H9 (cell line): ENCODE measurements at regions not wholly inside any gene's neighbourhood (a gene's known extent, or its start where the extent isn't known, plus 50 kb on each side); places are given as distances from the start of the nearest gene placed in this dataset.

ENCODE experiments used
- DNase-seq: peaks from one replicate; pipeline ENCODE4 v3.0.0-alpha.2; 2017
- H2AFZ ChIP-seq: one replicate; pipeline ENCODE4 v1.6.1; 2013; ENCODE audit warnings: mild to moderate bottlenecking, low read length, control low read depth, moderate library complexity
- H2AK5ac ChIP-seq: 2 replicates; pipeline ENCODE4 v1.6.1; 2013; ENCODE audit warnings: low read length, control low read depth, mixed read lengths; ENCODE audit not compliant: insufficient read length
- H2BK120ac ChIP-seq: one replicate; pipeline ENCODE4 v1.6.1; 2013; ENCODE audit warnings: low read depth, mild to moderate bottlenecking, low read length, control low read depth, inconsistent platforms; ENCODE audit not compliant: poor library complexity, severe bottlenecking
- H2BK12ac ChIP-seq: 2 replicates; pipeline ENCODE4 v1.6.1; 2013; ENCODE audit warnings: low read length, control low read depth, mixed read lengths, low read depth; ENCODE audit not compliant: insufficient read length
- H2BK15ac ChIP-seq: 2 replicates; pipeline ENCODE4 v1.6.1; 2013; ENCODE audit warnings: low read depth, low read length, control low read depth
- H2BK20ac ChIP-seq: one replicate; pipeline ENCODE4 v1.6.1; 2013; ENCODE audit warnings: low read depth, mild to moderate bottlenecking, low read length, control low read depth, inconsistent platforms; ENCODE audit not compliant: poor library complexity, severe bottlenecking
- H2BK5ac ChIP-seq: 2 replicates; pipeline ENCODE4 v1.6.1; 2013; ENCODE audit warnings: low read length, control low read depth, mixed read lengths; ENCODE audit not compliant: insufficient read length
- H3K14ac ChIP-seq: 2 replicates; pipeline ENCODE4 v1.6.1; 2013; ENCODE audit warnings: low read length, control low read depth; ENCODE audit not compliant: insufficient read depth
- H3K18ac ChIP-seq: 2 replicates; pipeline ENCODE4 v1.6.1; 2013; ENCODE audit warnings: low read depth, mild to moderate bottlenecking, mixed read lengths, low read length, control low read depth; ENCODE audit not compliant: insufficient read length
- H3K23ac ChIP-seq: 2 replicates; pipeline ENCODE4 v1.6.1; 2013; ENCODE audit warnings: low read length, control low read depth, mixed read lengths, low read depth; ENCODE audit not compliant: insufficient read length
- H3K23me2 ChIP-seq: 2 replicates; pipeline ENCODE4 v1.6.1; 2013; ENCODE audit warnings: low read depth, mild to moderate bottlenecking, mixed read lengths, low read length, control low read depth; ENCODE audit not compliant: insufficient read length, poor library complexity, severe bottlenecking
- H3K27ac ChIP-seq: 2 replicates; pipeline ENCODE4 v1.5.1; 2013; ENCODE audit warnings: low read length, control low read depth, mixed read lengths, low read depth; ENCODE audit not compliant: insufficient read length
- H3K27me3 ChIP-seq: 2 replicates; pipeline ENCODE4 v1.6.1; 2013; ENCODE audit warnings: low read length, control low read depth, inconsistent platforms; ENCODE audit not compliant: insufficient read depth
- H3K4ac ChIP-seq: 2 replicates; pipeline ENCODE4 v1.6.1; 2013; ENCODE audit warnings: low read depth, mild to moderate bottlenecking, control low read depth, inconsistent platforms, low read length, moderate library complexity
- H3K4me1 ChIP-seq: 2 replicates; pipeline ENCODE4 v1.6.1; 2013; ENCODE audit warnings: low read length, control low read depth, inconsistent platforms; ENCODE audit not compliant: insufficient read depth
- H3K4me2 ChIP-seq: 2 replicates; pipeline ENCODE4 v1.6.1; 2013; ENCODE audit warnings: low read length, control low read depth, mixed read lengths; ENCODE audit not compliant: insufficient read length, insufficient read depth
- H3K56ac ChIP-seq: 2 replicates; pipeline ENCODE4 v1.6.1; 2013; ENCODE audit warnings: low read depth, mild to moderate bottlenecking, mixed read lengths, low read length, control low read depth; ENCODE audit not compliant: insufficient read length
- H3K79me1 ChIP-seq: 2 replicates; pipeline ENCODE4 v1.6.1; 2013; ENCODE audit warnings: low read depth, mild to moderate bottlenecking, moderate library complexity, low read length, control low read depth, inconsistent platforms; ENCODE audit not compliant: insufficient read depth, poor library complexity, severe bottlenecking
- H3K79me2 ChIP-seq: 2 replicates; pipeline ENCODE4 v1.6.1; 2013; ENCODE audit warnings: low read length, control low read depth, inconsistent platforms; ENCODE audit not compliant: insufficient read depth
- H3K9ac ChIP-seq: 2 replicates; pipeline ENCODE4 v1.6.1; 2013; ENCODE audit warnings: low read length, control low read depth, mixed read lengths; ENCODE audit not compliant: insufficient read length; ENCODE audit errors: extremely low read depth
- H3K9me3 ChIP-seq: one replicate; pipeline ENCODE4 v1.6.1; 2013; ENCODE audit warnings: low read depth, low read length, inconsistent platforms; ENCODE audit not compliant: control insufficient read depth
- H3T11ph ChIP-seq: one replicate; pipeline ENCODE4 v1.6.1; 2013; ENCODE audit warnings: mild to moderate bottlenecking, low read length, control low read depth, inconsistent platforms
- H4K20me1 ChIP-seq: one replicate; pipeline ENCODE4 v1.6.1; 2013; ENCODE audit not compliant: control insufficient read depth, insufficient read length, insufficient read depth
- H4K5ac ChIP-seq: 2 replicates; pipeline ENCODE4 v1.6.1; 2013; ENCODE audit warnings: low read depth, mild to moderate bottlenecking, mixed read lengths, low read length, control low read depth; ENCODE audit not compliant: insufficient read length
- H4K8ac ChIP-seq: replicated peaks from 2 replicates; pipeline ENCODE4 v1.6.1; 2013; ENCODE audit warnings: low read length, control low read depth, mixed read lengths, low read depth; ENCODE audit not compliant: insufficient read length
- H4K91ac ChIP-seq: 2 replicates; pipeline ENCODE4 v1.6.1; 2013; ENCODE audit warnings: low read depth, mild to moderate bottlenecking, moderate library complexity, mixed read lengths, low read length, control low read depth; ENCODE audit not compliant: insufficient read length
- H3K27ac Mint-ChIP-seq, 3 experiments: 2 replicates in 2 of 3; 3 replicates in 1 of 3; pipeline ENCODE4 v1.8.0; 2020 to 2021; ENCODE audit warnings: mixed read lengths in 3 of 3, mild to moderate bottlenecking in 1 of 3, moderate library complexity in 1 of 3
- H3K27me3 Mint-ChIP-seq: 2 replicates; pipeline ENCODE4 v1.8.0; 2021; ENCODE audit warnings: low read depth, mild to moderate bottlenecking, moderate library complexity, mixed read lengths
- H3K36me3 Mint-ChIP-seq, 3 experiments: 2 replicates in 2 of 3; 3 replicates in 1 of 3; pipeline ENCODE4 v1.8.0; 2020 to 2021; ENCODE audit warnings: low read depth in 3 of 3, mixed read lengths in 3 of 3; ENCODE audit not compliant: insufficient read depth in 1 of 3
- H3K4me1 Mint-ChIP-seq, 2 experiments: 2 replicates each; pipeline ENCODE4 v1.8.0; 2020; ENCODE audit warnings: mixed read lengths in 2 of 2
- H3K4me3 Mint-ChIP-seq, 2 experiments: 2 replicates in 1 of 2; 3 replicates in 1 of 2; pipeline ENCODE4 v1.8.0; 2020 to 2021; ENCODE audit warnings: mild to moderate bottlenecking in 2 of 2, mixed read lengths in 2 of 2, moderate library complexity in 1 of 2
- H3K9me3 Mint-ChIP-seq, 2 experiments: 2 replicates in 1 of 2; 3 replicates in 1 of 2; pipeline ENCODE4 v1.8.0; 2020; ENCODE audit warnings: mild to moderate bottlenecking in 2 of 2, mixed read lengths in 2 of 2, moderate library complexity in 1 of 2
- WGBS: extraction: QIAGEN DNeasy Blood & Tissue Kit; methylation state at CpG from one replicate; pipeline ENCODE4 v1.1.7; 2013; ENCODE audit warnings: missing lambda C conversion rate, low lambda C conversion rate, mixed read lengths; ENCODE audit not compliant: insufficient read length; ENCODE audit errors: extremely low coverage; 5-methylcytosine and 5-hydroxymethylcytosine counted together
- TF ChIP-seq, protein P1 (sequence below): fragments of 200-600 bp; sonication (generic); conservative IDR thresholded peaks from 3 replicates; pipeline ENCODE4 v1.8.0; 2021; ENCODE audit warnings: antibody characterized with exemption, mild to moderate bottlenecking

DNA sequence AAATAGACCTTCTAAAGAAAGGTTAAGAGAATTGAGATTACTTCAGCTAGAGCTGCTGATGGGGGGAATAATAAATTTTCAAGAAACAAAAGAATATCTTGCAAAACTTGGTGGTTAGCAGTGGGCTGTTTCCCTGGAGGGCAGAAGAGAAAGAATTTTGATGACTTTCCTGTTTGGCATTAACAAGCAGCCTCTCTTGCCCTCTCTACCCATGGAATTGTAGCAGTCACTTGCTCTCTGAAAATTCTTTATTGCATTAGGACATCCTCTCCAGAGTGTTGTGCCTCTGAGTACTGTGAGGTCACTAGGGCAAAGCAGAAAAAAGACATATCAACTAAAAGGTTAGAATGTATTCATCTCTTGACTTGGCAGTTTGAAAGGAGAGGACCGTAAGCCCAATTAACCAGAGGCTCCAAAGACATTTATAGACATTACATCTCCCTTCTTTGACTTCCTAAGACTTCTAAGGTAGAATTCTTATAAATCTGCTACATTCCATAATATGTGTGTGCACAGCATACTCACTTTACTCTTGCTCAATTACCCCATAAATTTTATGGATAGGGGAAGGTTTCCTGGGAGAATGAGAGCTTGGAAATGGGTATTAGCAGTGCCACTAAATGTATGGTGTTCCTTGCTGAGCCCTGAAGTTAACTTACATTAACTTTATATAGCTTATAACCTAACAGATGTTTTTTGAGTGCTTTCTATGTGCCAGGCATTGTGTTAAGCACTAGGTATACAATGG, 215.3 kb downstream of the KIF20B start:
- no peak overlapping the region for H2BK15ac ChIP-seq
- no peaks in the 10 kb centered on the region for H3K79me1 ChIP-seq
- peaks cover 0 to 2% of the 10 kb centered on the region in 2 experiments; a peak in 2 of 4 replicates for H3K4me1 Mint-ChIP-seq

More for the DNA sequence above, 215.3 kb downstream of the KIF20B start:
- Mint-ChIP-seq H3K9me3 (no peaks in the 10 kb centered on the region), H3K27ac (no peak overlapping the region), H3K36me3 (no peaks in the 10 kb centered on the region; a peak in 1 of 7 replicates), H3K4me3 (no peak overlapping the region), H3K27me3 (no peaks in the 10 kb centered on the region; the same call in 1 of the 2 replicates)
- H3K9me3 ChIP-seq: no peaks in the 10 kb centered on the region
- H3T11ph ChIP-seq: no peak overlapping the region
- H3K4me2 ChIP-seq: no peak overlapping the region
- H3K27me3 ChIP-seq: no peaks in the 10 kb centered on the region
- no peak overlapping the region for H3K18ac ChIP-seq
- no peaks in the 10 kb centered on the region for H3K4me1 ChIP-seq
- H2BK20ac ChIP-seq: no peak overlapping the region
- TF ChIP-seq, protein P1, sequence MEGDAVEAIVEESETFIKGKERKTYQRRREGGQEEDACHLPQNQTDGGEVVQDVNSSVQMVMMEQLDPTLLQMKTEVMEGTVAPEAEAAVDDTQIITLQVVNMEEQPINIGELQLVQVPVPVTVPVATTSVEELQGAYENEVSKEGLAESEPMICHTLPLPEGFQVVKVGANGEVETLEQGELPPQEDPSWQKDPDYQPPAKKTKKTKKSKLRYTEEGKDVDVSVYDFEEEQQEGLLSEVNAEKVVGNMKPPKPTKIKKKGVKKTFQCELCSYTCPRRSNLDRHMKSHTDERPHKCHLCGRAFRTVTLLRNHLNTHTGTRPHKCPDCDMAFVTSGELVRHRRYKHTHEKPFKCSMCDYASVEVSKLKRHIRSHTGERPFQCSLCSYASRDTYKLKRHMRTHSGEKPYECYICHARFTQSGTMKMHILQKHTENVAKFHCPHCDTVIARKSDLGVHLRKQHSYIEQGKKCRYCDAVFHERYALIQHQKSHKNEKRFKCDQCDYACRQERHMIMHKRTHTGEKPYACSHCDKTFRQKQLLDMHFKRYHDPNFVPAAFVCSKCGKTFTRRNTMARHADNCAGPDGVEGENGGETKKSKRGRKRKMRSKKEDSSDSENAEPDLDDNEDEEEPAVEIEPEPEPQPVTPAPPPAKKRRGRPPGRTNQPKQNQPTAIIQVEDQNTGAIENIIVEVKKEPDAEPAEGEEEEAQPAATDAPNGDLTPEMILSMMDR: no peak
- no peak overlapping the region for H2BK12ac ChIP-seq
- no peak overlapping the region for H3K56ac ChIP-seq
- no peak overlapping the region for H3K14ac ChIP-seq
- no peak overlapping the region for H2BK5ac ChIP-seq
- no peak overlapping the region for H2AK5ac ChIP-seq
- H4K20me1 ChIP-seq: no peaks in the 10 kb centered on the region
- H3K9ac ChIP-seq: no peak overlapping the region
- H4K91ac ChIP-seq: no peak overlapping the region
- DNase-seq: no peak
- H4K5ac ChIP-seq: no peak overlapping the region
- H3K23me2 ChIP-seq: no peaks in the 10 kb centered on the region
- no peak overlapping the region for H2AFZ ChIP-seq
- H3K27ac ChIP-seq: no peak overlapping the region
- no peak overlapping the region for H2BK120ac ChIP-seq
- no peak overlapping the region for H3K23ac ChIP-seq
- WGBS: no CpG with 5 or more reads among the region's 1 CpG
- H3K4ac ChIP-seq: no peak overlapping the region
- H3K79me2 ChIP-seq: no peaks in the 10 kb centered on the region
- H4K8ac ChIP-seq: no peak overlapping the region
